GM19023 (cell line): ENCODE measurements at regions not wholly inside any gene's neighbourhood (a gene's known extent, or its start where the extent isn't known, plus 50 kb on each side); places are given as distances from the start of the nearest gene placed in this dataset.
"Not testable (repeated sequence)": the region's sequence is repeated elsewhere in the genome, so short reads cannot be mapped to it uniquely, and the experiment has no call there.

ENCODE experiments used
- ATAC-seq: cut with Tn5 transposase; IDR thresholded peaks from one replicate; pipeline ENCODE4 v1.9.1; 2021; ENCODE audit warnings: mild to moderate bottlenecking, moderate library complexity; ENCODE audit not compliant: unreplicated experiment

- no peak for ATAC-seq
Observed at GRCh38 chr22:48490500-48491411, 1336.9 kb downstream of the BRD1 start.

GRCh38 chr22:48489551-48490499, 1337.8 kb downstream of the BRD1 start:
- no peak for ATAC-seq

DNA sequence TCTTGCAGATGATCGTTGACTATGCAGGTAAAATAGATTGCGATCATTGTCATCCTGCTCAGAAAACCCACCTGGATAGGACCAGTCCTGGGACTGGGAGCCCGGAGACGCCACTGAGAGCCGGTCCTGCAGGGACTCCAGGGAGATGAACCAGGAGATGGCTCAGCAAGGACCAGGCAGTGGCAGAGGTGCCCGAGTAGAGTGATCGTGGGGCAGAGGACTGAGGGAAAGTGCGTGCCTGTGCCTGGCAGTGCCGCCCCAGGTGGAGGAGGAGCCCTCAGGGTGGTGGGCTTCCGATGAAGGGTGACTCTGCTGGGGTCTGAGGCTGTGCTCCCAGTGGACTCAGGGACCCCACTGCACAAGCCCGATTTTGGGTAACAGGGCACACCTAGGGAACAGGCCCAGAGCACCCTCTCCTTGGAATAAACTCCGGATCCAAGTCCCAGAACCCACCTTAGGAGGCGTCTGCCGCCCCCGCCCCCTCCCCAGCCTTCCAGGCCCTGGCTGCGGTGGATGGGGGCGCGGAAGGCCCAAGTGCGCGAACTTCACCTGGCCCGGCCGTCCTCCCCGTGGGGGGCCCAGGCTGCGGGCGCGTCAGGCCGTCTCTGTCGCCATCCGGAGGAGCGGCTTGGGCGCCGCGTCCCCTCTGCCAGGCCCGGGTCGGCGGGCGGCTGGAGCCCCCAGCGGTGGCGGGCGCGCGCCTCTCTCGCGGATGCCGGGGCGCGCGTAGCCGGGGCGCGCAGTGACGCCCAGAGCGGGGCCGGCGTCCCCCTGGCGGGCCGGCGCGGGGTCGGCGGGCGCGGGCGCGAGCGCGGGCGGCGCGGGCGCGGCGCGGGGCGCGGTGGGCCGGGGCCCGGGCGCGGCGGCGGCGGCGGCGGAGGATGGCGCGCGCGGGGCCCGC, 1338.8 kb downstream of the BRD1 start:
- no peak for ATAC-seq

- no peak for ATAC-seq
Observed at GRCh38 chr22:48488149-48488551, 1339.5 kb downstream of the BRD1 start.

DNA sequence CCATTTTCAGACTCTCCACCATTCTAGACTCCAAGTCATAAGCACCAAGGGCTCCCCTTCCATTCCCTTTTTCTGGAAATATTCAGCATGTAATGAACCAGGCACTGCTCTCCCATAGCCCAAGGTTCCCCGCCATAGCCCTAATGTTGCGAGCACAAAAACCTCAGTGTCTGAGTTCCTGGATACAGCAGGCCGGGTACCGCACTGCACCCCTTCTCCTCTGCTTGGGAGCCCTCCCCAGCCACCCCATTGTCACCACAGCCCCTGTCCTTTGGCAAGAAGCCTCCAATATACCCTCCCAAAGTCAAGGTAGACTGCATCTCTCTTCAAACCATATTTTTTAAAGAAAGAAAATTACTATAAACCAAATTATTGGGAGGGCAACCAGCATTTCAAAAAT, 1341.1 kb downstream of the BRD1 start:
- no peak for ATAC-seq

GRCh38 chr22:48486134-48486532, 1341.5 kb downstream of the BRD1 start:
- no peak for ATAC-seq

DNA sequence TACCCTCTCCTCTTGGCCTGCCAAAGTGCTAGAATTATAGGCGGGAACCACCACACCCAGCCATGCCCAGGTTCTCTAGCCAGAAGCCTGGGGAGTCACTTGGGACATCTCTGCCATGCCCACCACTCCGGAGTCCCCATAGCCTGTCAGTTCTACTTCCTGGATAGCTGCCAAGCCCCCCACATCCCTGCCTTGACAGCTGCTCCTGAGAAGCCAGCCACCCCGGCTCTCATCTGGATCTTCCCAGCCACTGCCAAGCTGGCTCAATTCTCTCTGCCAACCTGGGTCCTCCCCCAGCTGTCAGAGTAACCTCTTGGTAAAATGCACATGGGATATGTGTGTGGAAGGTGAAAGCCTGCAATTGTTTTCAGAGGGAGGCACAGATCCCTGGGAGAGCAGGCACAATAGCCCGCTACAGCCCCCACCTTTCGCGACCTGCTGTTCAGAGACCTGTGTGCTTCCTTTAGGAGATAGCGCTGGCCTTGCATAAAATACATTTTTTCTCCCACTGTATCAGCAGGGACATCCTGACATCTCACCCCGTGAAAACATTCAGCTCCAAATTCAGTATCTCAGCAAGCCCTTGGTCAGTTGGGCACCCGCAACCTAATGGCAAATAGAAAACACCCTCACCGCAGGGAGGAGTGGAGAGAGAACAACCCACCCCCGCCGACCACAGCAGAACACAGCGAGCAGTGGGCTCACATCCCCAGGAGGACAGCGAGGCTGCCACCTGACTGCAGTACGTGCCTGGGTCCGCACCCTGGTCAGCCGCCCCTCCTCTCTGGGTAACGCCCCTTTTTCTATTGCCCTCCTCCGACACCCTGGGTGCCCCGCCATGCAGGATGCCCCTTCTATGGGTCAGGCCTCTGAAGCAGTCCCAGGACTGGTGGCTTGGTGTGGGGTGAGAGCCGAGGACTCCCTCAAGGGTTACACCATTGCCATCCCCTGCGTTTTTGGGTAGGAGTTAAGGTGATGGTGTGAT, 1342.2 kb downstream of the BRD1 start:
- no peak for ATAC-seq

DNA sequence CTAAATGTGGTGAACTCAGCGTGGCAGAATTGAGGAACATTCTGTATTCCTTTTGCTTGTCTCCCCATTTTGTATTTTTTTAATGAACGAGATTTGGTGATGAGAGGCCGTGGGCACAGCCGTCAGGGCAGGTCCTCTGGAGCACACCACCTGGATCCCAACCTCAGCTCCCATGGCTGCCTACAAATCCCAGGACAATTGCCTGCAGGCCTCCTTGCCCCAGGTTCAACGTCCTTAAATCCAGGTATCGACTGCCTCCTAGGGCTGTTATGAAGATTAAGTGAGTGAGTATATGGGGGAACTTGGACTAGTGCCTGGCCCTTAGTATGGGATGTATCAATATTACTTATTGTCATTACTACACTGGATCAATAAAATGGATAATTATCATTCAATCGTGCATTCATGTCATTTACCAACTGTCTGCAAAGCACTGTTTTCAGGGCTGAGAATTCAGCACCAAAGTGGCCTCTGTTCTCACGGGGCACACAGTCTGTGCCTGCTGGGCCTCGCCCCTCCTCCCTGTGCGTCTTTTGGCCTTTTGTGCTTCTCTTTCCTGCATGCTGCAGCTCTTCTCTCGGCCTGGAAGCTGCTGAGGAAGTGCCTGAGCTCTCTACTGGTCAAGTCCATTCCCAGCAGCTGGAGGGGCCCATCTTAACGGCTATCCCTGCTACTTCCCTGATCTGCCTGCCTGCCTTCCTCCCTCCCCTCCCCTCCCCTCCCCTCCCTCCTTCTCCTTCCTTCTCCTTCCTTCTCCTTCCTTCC, 1343.7 kb downstream of the BRD1 start:
- ATAC-seq = no peak

- no peak for ATAC-seq
Observed at GRCh38 chr22:48482771-48483170, 1344.9 kb downstream of the BRD1 start.

- not testable (repeated sequence) for ATAC-seq
Observed at GRCh38 chr22:48482198-48482597, 1345.5 kb downstream of the BRD1 start.

DNA sequence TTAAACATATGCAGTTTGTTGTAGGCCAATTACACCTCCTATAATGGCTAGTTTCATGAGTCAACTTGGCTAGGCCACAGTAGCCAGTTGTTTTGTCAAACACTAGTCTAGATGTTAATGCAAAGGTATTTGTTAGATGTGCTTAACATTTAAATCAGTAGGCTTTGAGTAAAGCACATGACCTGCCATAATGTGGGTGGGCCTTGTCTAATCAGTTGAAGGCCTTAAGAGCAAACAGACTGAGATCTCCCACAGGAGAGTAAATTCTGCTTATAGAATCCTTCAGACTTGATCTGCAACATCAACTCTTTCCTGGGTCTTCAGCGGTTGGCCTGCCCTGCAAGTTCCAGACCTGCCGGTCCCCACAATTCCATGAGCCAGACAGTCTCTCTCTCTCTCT, 1345.9 kb downstream of the BRD1 start:
- no peak for ATAC-seq

DNA sequence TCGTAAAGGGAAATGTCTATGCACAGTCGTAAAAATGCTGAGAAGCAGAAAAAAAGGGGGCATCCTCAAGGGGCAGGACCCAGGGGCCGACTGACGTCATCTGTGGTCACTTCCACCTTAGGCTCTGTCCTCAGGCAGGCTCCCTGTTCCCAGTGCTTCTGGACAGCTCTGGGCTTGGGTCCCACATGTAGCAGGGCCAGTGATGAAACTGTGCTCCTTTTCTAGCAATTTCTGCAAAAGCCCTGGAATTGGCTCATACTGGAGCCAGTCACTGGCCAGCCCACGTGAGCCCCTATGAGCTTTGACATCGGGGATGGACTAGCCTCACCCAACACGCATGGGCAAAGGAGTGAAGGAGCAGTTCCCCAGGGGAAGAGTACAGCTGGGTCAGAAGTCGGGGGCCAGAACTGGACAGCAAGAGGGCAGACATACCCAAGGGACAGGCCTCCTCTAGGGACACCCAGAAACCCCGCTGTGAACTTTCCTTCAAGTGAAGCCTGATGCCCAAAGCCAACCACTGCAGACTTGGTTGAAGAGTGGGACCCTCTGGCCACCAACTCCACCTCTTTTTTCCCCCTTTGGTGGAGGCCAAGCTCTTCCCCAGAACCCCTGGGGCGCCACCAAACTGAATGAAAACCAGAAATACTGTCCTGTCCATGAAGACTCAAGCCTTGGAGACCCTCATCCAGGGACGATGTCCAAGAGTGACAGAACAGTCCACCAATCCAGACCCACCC, 1349.0 kb downstream of the BRD1 start:
- no peak for ATAC-seq

- no peak for ATAC-seq
Observed at GRCh38 chr22:48478124-48478523, 1349.5 kb downstream of the BRD1 start.

GRCh38 chr22:48477031-48477721, 1350.5 kb downstream of the BRD1 start:
- no peak for ATAC-seq

GRCh38 chr22:48476577-48476976, 1351.1 kb downstream of the BRD1 start:
- no peak for ATAC-seq

GRCh38 chr22:48475661-48476345, 1351.9 kb downstream of the BRD1 start:
- no peak for ATAC-seq

DNA sequence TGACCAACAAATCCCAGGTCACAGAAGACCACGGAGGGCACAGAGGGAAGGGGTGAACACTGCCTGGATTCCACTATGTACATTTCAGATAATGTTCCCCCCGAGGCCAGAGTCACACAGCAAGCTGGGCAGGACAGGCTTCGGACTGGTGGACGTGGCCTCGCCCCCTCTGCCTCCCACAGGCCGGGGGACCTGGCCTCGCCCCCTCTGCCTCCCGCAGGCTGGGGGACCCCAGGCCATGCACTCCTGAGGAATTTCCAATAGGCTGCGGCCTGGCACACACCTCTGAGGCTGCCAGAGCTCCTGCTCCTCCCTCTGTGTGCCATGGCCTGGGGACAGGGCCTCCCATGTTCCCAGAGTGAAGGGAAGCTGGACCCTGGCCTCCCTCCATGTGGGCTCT, 1352.8 kb downstream of the BRD1 start:
- no peak for ATAC-seq
